DND-41 (cell line): ENCODE measurements at regions not wholly inside any gene's neighbourhood (a gene's known extent, or its start where the extent isn't known, plus 50 kb on each side); places are given as distances from the start of the nearest gene placed in this dataset.

ENCODE experiments used
- ATAC-seq: fragments of 200-7000 bp; cut with Tn5 transposase; 3 replicates; pipeline ENCODE4 v1.9.1; 2021; ENCODE audit warnings: low read depth; ENCODE audit not compliant: insufficient read depth
- DNase-seq: peaks from one replicate; pipeline ENCODE4 v3.0.0-alpha.2; 2020
- H2AFZ ChIP-seq: 2 replicates; pipeline ENCODE4 v1.6.0; 2012; ENCODE audit warnings: low read depth, low read length
- H3K27ac ChIP-seq: 2 replicates; pipeline ENCODE4 v1.5.1; 2012; ENCODE audit warnings: low read length, inconsistent platforms
- H3K27me3 ChIP-seq: fragments of 200-600 bp; sonication (generic); 2 replicates; pipeline ENCODE4 v1.6.0; 2012; ENCODE audit warnings: low read length, mild to moderate bottlenecking, inconsistent platforms; ENCODE audit not compliant: insufficient read depth, poor library complexity
- H3K36me3 ChIP-seq: 2 replicates; pipeline ENCODE4 v1.5.1; 2012; ENCODE audit warnings: low read length, inconsistent platforms; ENCODE audit not compliant: insufficient read depth
- H3K4me1 ChIP-seq: 2 replicates; pipeline ENCODE4 v1.5.1; 2012; ENCODE audit warnings: mild to moderate bottlenecking, low read length; ENCODE audit not compliant: insufficient read depth
- H3K4me2 ChIP-seq: 2 replicates; pipeline ENCODE4 v1.6.0; 2012; ENCODE audit warnings: mild to moderate bottlenecking, moderate library complexity, low read length, inconsistent platforms; ENCODE audit not compliant: insufficient read depth
- H3K4me3 ChIP-seq, 2 experiments: fragments of 200-600 bp in 1 of 2; shearing (Covaris generic) in 1 of 2; 2 replicates each; pipeline ENCODE4 v1.5.1; 2012 to 2016; ENCODE audit warnings: inconsistent platforms in 2 of 2, low read length in 2 of 2, mild to moderate bottlenecking in 2 of 2, low read depth in 1 of 2, moderate library complexity in 1 of 2
- H3K79me2 ChIP-seq: 2 replicates; pipeline ENCODE4 v1.6.0; 2012; ENCODE audit warnings: low read length, inconsistent platforms; ENCODE audit not compliant: insufficient read depth
- H3K9ac ChIP-seq: 2 replicates; pipeline ENCODE4 v1.6.0; 2012; ENCODE audit warnings: low read depth, mild to moderate bottlenecking, inconsistent platforms, low read length, moderate library complexity
- H3K9me3 ChIP-seq: 2 replicates; pipeline ENCODE4 v1.5.1; 2012; ENCODE audit warnings: low read length, moderate library complexity, mild to moderate bottlenecking, inconsistent platforms; ENCODE audit not compliant: insufficient read depth, severe bottlenecking
- H4K20me1 ChIP-seq: 2 replicates; pipeline ENCODE4 v1.6.0; 2012; ENCODE audit warnings: low read length; ENCODE audit not compliant: insufficient read depth
- CTCF ChIP-seq: IDR thresholded peaks from 2 replicates; pipeline ENCODE4 v1.5.1; 2012; ENCODE audit warnings: borderline replicate concordance, low read length, moderate library complexity, mild to moderate bottlenecking; ENCODE audit not compliant: poor library complexity, severe bottlenecking; ENCODE audit errors: extremely low read depth
- EZH2 ChIP-seq: IDR thresholded peaks from 3 replicates; pipeline ENCODE4 v1.6.1; 2012; ENCODE audit warnings: borderline replicate concordance, low read depth, mild to moderate bottlenecking, moderate library complexity, low read length, inconsistent platforms; ENCODE audit not compliant: severe bottlenecking

GRCh38 chr20:39717936-39718335 is 755.8 kb downstream of the DHX35 start:
- H2AFZ ChIP-seq, result no peak overlapping the region
- DNase-seq, result no peak
- H3K9me3 ChIP-seq, result no peaks in the 10 kb centered on the region
- no peaks in the 10 kb centered on the region for H3K79me2 ChIP-seq
- H3K4me1 ChIP-seq, result no peaks in the 10 kb centered on the region
- ATAC-seq, result no peak
- no peaks in the 10 kb centered on the region for H4K20me1 ChIP-seq
- no peak overlapping the region for H3K27ac ChIP-seq
- H3K9ac ChIP-seq, result no peak overlapping the region
- H3K4me3 ChIP-seq, result no peak overlapping the region
- no peak overlapping the region for H3K4me2 ChIP-seq
- H3K36me3 ChIP-seq, result no peaks in the 10 kb centered on the region
- no peaks in the 10 kb centered on the region for H3K27me3 ChIP-seq
- TF ChIP-seq EZH2 (no peak), CTCF (no peak)

GRCh38 chr20:39716796-39717341 is 754.7 kb downstream of the DHX35 start:
- H3K4me2 ChIP-seq, result no peak overlapping the region

GRCh38 chr20:39713076-39713840 is 751.1 kb downstream of the DHX35 start:
- Histone ChIP-seq H3K79me2 (no peaks in the 10 kb centered on the region), H3K9me3 (no peaks in the 10 kb centered on the region), H3K27ac (no peak overlapping the region), H3K4me1 (no peaks in the 10 kb centered on the region), H3K4me2 (no peak overlapping the region), H2AFZ (no peak overlapping the region), H3K36me3 (no peaks in the 10 kb centered on the region), H4K20me1 (no peaks in the 10 kb centered on the region), H3K27me3 (no peaks in the 10 kb centered on the region), H3K9ac (no peak overlapping the region), H3K4me3 (no peak overlapping the region)
- no peak for DNase-seq
- ATAC-seq, result no peak
- TF ChIP-seq CTCF, result no peak
- no peak for TF ChIP-seq EZH2

More at GRCh38 chr20:39716796-39717341, 754.7 kb downstream of the DHX35 start:
- TF ChIP-seq CTCF, result no peak
- TF ChIP-seq EZH2, result no peak
- Histone ChIP-seq H3K27ac (no peak overlapping the region), H3K36me3 (no peaks in the 10 kb centered on the region), H2AFZ (no peak overlapping the region), H3K4me3 (no peak overlapping the region), H4K20me1 (no peaks in the 10 kb centered on the region), H3K4me1 (no peaks in the 10 kb centered on the region), H3K79me2 (no peaks in the 10 kb centered on the region), H3K9ac (no peak overlapping the region), H3K9me3 (no peaks in the 10 kb centered on the region), H3K27me3 (no peaks in the 10 kb centered on the region)
- ATAC-seq (no peak), DNase-seq (no peak)
